NCI-H748 (cell line): ENCODE measurements at regions not wholly inside any gene's neighbourhood (a gene's known extent, or its start where the extent isn't known, plus 50 kb on each side); places are given as distances from the start of the nearest gene placed in this dataset.
A peak's percentile ranks its signal among the peaks of the same experiment; 100 is the strongest.

ENCODE experiments used
- DNase-seq: peaks from one replicate; lab custom pipeline; 2025; ENCODE audit not compliant: unreplicated experiment; lab: John Stamatoyannopoulos, UW

GRCh38 chr2:180614776-180615175 is 365.6 kb upstream of the UBE2E3 start:
- DNase-seq: peak; percentile 61

- DNase-seq: peak; percentile 34
These were observed 370.6 kb upstream of the UBE2E3 start for GRCh38 chr2:180609626-180610340.

GRCh38 chr2:180607514-180608049 is 372.8 kb upstream of the UBE2E3 start:
- peak; percentile 98 for DNase-seq

GRCh38 chr2:180604077-180604476 is 376.3 kb upstream of the UBE2E3 start:
- DNase-seq: peak; percentile 63

- DNase-seq: no peak
These were observed 379.4 kb upstream of the UBE2E3 start for GRCh38 chr2:180601016-180601415.

GRCh38 chr2:180599804-180600203 is 380.6 kb upstream of the UBE2E3 start:
- DNase-seq: no peak

GRCh38 chr2:180597179-180597578 is 383.2 kb upstream of the UBE2E3 start:
- no peak for DNase-seq

- DNase-seq: no peak
These were observed 384.0 kb upstream of the UBE2E3 start for GRCh38 chr2:180596453-180596852.

- DNase-seq: no peak
These were observed 388.5 kb upstream of the UBE2E3 start for GRCh38 chr2:180591947-180592346.

- peak; percentile 88 for DNase-seq
These were observed 389.2 kb upstream of the UBE2E3 start for GRCh38 chr2:180591093-180591781.

GRCh38 chr2:180583441-180584140 is 396.8 kb upstream of the UBE2E3 start:
- DNase-seq: no peak

GRCh38 chr2:180579388-180579787 is 401.0 kb upstream of the UBE2E3 start:
- DNase-seq: no peak

GRCh38 chr2:180578441-180578840 is 402.0 kb upstream of the UBE2E3 start:
- peak; percentile 28 for DNase-seq

- DNase-seq: peak; percentile 84
These were observed 402.8 kb upstream of the UBE2E3 start for GRCh38 chr2:180577567-180577966.

GRCh38 chr2:180573951-180574350 is 406.5 kb upstream of the UBE2E3 start:
- peak; percentile 82 for DNase-seq

- DNase-seq: no peak
These were observed 408.1 kb upstream of the UBE2E3 start for GRCh38 chr2:180572346-180572745.

- no peak for DNase-seq
These were observed 408.8 kb upstream of the UBE2E3 start for GRCh38 chr2:180571559-180571958.

GRCh38 chr2:180570864-180571263 is 409.5 kb upstream of the UBE2E3 start:
- no peak for DNase-seq

GRCh38 chr2:180564051-180564450 is 416.4 kb upstream of the UBE2E3 start:
- no peak for DNase-seq

GRCh38 chr2:180562378-180562777 is 418.0 kb upstream of the UBE2E3 start:
- DNase-seq: no peak

- DNase-seq: no peak
These were observed 420.6 kb upstream of the UBE2E3 start for GRCh38 chr2:180559771-180560170.

GRCh38 chr2:180559038-180559437 is 421.4 kb upstream of the UBE2E3 start:
- no peak for DNase-seq
